ENCODE measurements at regions not wholly inside any gene's neighbourhood (a gene's known extent, or its start where the extent isn't known, plus 50 kb on each side); places are given as distances from the start of the nearest gene placed in this dataset.

- TF ChIP-seq CTCF (IDR thresholded peaks at IDR 0.05; ENCODE audit: low read depth, low read length, missing input control) (no peak), SP1 (IDR thresholded peaks at IDR 0.05) (no peak), EGR1 (IDR thresholded peaks at IDR 0.05; ENCODE audit: low read depth in 2 of 2) (no peak), JUND (IDR thresholded peaks at IDR 0.05) (no peak), GABPA (IDR thresholded peaks at IDR 0.05 in 1 of 2, conservative IDR thresholded peaks at IDR 0.05 in 1 of 2) (no peak), RAD21 (IDR thresholded peaks at IDR 0.05) (no peak), HNF4G (IDR thresholded peaks at IDR 0.05) (no peak), TAF1 (conservative IDR thresholded peaks at IDR 0.05) (no peak)
- TF ChIP-seq, protein P1, sequence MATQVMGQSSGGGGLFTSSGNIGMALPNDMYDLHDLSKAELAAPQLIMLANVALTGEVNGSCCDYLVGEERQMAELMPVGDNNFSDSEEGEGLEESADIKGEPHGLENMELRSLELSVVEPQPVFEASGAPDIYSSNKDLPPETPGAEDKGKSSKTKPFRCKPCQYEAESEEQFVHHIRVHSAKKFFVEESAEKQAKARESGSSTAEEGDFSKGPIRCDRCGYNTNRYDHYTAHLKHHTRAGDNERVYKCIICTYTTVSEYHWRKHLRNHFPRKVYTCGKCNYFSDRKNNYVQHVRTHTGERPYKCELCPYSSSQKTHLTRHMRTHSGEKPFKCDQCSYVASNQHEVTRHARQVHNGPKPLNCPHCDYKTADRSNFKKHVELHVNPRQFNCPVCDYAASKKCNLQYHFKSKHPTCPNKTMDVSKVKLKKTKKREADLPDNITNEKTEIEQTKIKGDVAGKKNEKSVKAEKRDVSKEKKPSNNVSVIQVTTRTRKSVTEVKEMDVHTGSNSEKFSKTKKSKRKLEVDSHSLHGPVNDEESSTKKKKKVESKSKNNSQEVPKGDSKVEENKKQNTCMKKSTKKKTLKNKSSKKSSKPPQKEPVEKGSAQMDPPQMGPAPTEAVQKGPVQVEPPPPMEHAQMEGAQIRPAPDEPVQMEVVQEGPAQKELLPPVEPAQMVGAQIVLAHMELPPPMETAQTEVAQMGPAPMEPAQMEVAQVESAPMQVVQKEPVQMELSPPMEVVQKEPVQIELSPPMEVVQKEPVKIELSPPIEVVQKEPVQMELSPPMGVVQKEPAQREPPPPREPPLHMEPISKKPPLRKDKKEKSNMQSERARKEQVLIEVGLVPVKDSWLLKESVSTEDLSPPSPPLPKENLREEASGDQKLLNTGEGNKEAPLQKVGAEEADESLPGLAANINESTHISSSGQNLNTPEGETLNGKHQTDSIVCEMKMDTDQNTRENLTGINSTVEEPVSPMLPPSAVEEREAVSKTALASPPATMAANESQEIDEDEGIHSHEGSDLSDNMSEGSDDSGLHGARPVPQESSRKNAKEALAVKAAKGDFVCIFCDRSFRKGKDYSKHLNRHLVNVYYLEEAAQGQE (IDR thresholded peaks at IDR 0.05): no peak
- TF ChIP-seq, protein P2, sequence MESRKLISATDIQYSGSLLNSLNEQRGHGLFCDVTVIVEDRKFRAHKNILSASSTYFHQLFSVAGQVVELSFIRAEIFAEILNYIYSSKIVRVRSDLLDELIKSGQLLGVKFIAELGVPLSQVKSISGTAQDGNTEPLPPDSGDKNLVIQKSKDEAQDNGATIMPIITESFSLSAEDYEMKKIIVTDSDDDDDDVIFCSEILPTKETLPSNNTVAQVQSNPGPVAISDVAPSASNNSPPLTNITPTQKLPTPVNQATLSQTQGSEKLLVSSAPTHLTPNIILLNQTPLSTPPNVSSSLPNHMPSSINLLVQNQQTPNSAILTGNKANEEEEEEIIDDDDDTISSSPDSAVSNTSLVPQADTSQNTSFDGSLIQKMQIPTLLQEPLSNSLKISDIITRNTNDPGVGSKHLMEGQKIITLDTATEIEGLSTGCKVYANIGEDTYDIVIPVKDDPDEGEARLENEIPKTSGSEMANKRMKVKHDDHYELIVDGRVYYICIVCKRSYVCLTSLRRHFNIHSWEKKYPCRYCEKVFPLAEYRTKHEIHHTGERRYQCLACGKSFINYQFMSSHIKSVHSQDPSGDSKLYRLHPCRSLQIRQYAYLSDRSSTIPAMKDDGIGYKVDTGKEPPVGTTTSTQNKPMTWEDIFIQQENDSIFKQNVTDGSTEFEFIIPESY (IDR thresholded peaks at IDR 0.05): no peak
- TF ChIP-seq, protein P3, sequence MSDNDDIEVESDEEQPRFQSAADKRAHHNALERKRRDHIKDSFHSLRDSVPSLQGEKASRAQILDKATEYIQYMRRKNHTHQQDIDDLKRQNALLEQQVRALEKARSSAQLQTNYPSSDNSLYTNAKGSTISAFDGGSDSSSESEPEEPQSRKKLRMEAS (IDR thresholded peaks at IDR 0.05): no peak
Measured at GRCh38 chr6:122339661-122340060, 59.8 kb upstream of the HSF2 start.

Data from liver (tissue), 3 donors.